DND-41 (cell line): ENCODE measurements at regions not wholly inside any gene's neighbourhood (a gene's known extent, or its start where the extent isn't known, plus 50 kb on each side); places are given as distances from the start of the nearest gene placed in this dataset.
"Not testable (repeated sequence)": the region's sequence is repeated elsewhere in the genome, so short reads cannot be mapped to it uniquely, and the experiment has no call there.

Experiments used
- ATAC-seq: fragments of 200-7000 bp; cut with Tn5 transposase; 3 replicates; pipeline ENCODE4 v1.9.1; 2021; ENCODE audit warnings: low read depth; ENCODE audit not compliant: insufficient read depth
- DNase-seq: peaks from one replicate; pipeline ENCODE4 v3.0.0-alpha.2; 2020
- H2AFZ ChIP-seq: 2 replicates; pipeline ENCODE4 v1.6.0; 2012; ENCODE audit warnings: low read depth, low read length
- H3K27ac ChIP-seq: 2 replicates; pipeline ENCODE4 v1.5.1; 2012; ENCODE audit warnings: low read length, inconsistent platforms
- H3K27me3 ChIP-seq: fragments of 200-600 bp; sonication (generic); 2 replicates; pipeline ENCODE4 v1.6.0; 2012; ENCODE audit warnings: low read length, mild to moderate bottlenecking, inconsistent platforms; ENCODE audit not compliant: insufficient read depth, poor library complexity
- H3K36me3 ChIP-seq: 2 replicates; pipeline ENCODE4 v1.5.1; 2012; ENCODE audit warnings: low read length, inconsistent platforms; ENCODE audit not compliant: insufficient read depth
- H3K4me1 ChIP-seq: 2 replicates; pipeline ENCODE4 v1.5.1; 2012; ENCODE audit warnings: mild to moderate bottlenecking, low read length; ENCODE audit not compliant: insufficient read depth
- H3K4me2 ChIP-seq: 2 replicates; pipeline ENCODE4 v1.6.0; 2012; ENCODE audit warnings: mild to moderate bottlenecking, moderate library complexity, low read length, inconsistent platforms; ENCODE audit not compliant: insufficient read depth
- H3K4me3 ChIP-seq, 2 experiments: fragments of 200-600 bp in 1 of 2; shearing (Covaris generic) in 1 of 2; 2 replicates each; pipeline ENCODE4 v1.5.1; 2012 to 2016; ENCODE audit warnings: inconsistent platforms in 2 of 2, low read length in 2 of 2, mild to moderate bottlenecking in 2 of 2, low read depth in 1 of 2, moderate library complexity in 1 of 2
- H3K79me2 ChIP-seq: 2 replicates; pipeline ENCODE4 v1.6.0; 2012; ENCODE audit warnings: low read length, inconsistent platforms; ENCODE audit not compliant: insufficient read depth
- H3K9ac ChIP-seq: 2 replicates; pipeline ENCODE4 v1.6.0; 2012; ENCODE audit warnings: low read depth, mild to moderate bottlenecking, inconsistent platforms, low read length, moderate library complexity
- H3K9me3 ChIP-seq: 2 replicates; pipeline ENCODE4 v1.5.1; 2012; ENCODE audit warnings: low read length, moderate library complexity, mild to moderate bottlenecking, inconsistent platforms; ENCODE audit not compliant: insufficient read depth, severe bottlenecking
- H4K20me1 ChIP-seq: 2 replicates; pipeline ENCODE4 v1.6.0; 2012; ENCODE audit warnings: low read length; ENCODE audit not compliant: insufficient read depth
- CTCF ChIP-seq: IDR thresholded peaks from 2 replicates; pipeline ENCODE4 v1.5.1; 2012; ENCODE audit warnings: borderline replicate concordance, low read length, moderate library complexity, mild to moderate bottlenecking; ENCODE audit not compliant: poor library complexity, severe bottlenecking; ENCODE audit errors: extremely low read depth
- EZH2 ChIP-seq: IDR thresholded peaks from 3 replicates; pipeline ENCODE4 v1.6.1; 2012; ENCODE audit warnings: borderline replicate concordance, low read depth, mild to moderate bottlenecking, moderate library complexity, low read length, inconsistent platforms; ENCODE audit not compliant: severe bottlenecking

GRCh38 chr7:152914014-152914844, 154.7 kb downstream of the ACTR3B start:
- H3K27ac ChIP-seq: no peak overlapping the region
- no peak overlapping the region for H2AFZ ChIP-seq
- no peak overlapping the region for H3K9ac ChIP-seq
- DNase-seq: no peak
- TF ChIP-seq EZH2: no peak
- TF ChIP-seq CTCF: no peak
- H3K79me2 ChIP-seq: no peaks in the 10 kb centered on the region
- H4K20me1 ChIP-seq: no peaks in the 10 kb centered on the region
- no peaks in the 10 kb centered on the region for H3K36me3 ChIP-seq
- H3K27me3 ChIP-seq: no peaks in the 10 kb centered on the region
- H3K4me1 ChIP-seq: no peaks in the 10 kb centered on the region
- H3K4me2 ChIP-seq: no peak overlapping the region
- no peak overlapping the region for H3K4me3 ChIP-seq
- ATAC-seq: no peak
- H3K9me3 ChIP-seq: no peaks in the 10 kb centered on the region

- H4K20me1 ChIP-seq, H3K27me3 ChIP-seq, H3K36me3 ChIP-seq, ATAC-seq, H3K4me3 ChIP-seq, H3K9me3 ChIP-seq, H3K4me1 ChIP-seq, H2AFZ ChIP-seq, H3K27ac ChIP-seq, H3K9ac ChIP-seq, DNase-seq, H3K4me2 ChIP-seq, H3K79me2 ChIP-seq: not testable (repeated sequence)
Measured at GRCh38 chr7:152914845-152915102, 155.2 kb downstream of the ACTR3B start.

GRCh38 chr7:152922318-152923081, 162.9 kb downstream of the ACTR3B start:
- Histone ChIP-seq H3K36me3 (no peaks in the 10 kb centered on the region), H3K4me1 (no peaks in the 10 kb centered on the region), H3K4me3 (no peak overlapping the region), H3K79me2 (no peaks in the 10 kb centered on the region), H4K20me1 (no peaks in the 10 kb centered on the region), H2AFZ (no peak overlapping the region), H3K9me3 (peaks cover 5% of the 10 kb centered on the region), H3K9ac (no peak overlapping the region), H3K27me3 (no peaks in the 10 kb centered on the region), H3K4me2 (no peak overlapping the region), H3K27ac (no peak overlapping the region)
- DNase-seq: no peak
- no peak for ATAC-seq
- TF ChIP-seq CTCF: no peak
- TF ChIP-seq EZH2: no peak

- no peak overlapping the region for H2AFZ ChIP-seq
- H3K36me3 ChIP-seq: no peaks in the 10 kb centered on the region
- no peak overlapping the region for H3K27ac ChIP-seq
- H4K20me1 ChIP-seq: no peaks in the 10 kb centered on the region
- H3K79me2 ChIP-seq: no peaks in the 10 kb centered on the region
- DNase-seq (no peak), ATAC-seq (no peak)
- TF ChIP-seq EZH2 (no peak), CTCF (no peak)
- no peak overlapping the region for H3K9ac ChIP-seq
- no peaks in the 10 kb centered on the region for H3K27me3 ChIP-seq
- peaks cover 5% of the 10 kb centered on the region for H3K9me3 ChIP-seq
- H3K4me1 ChIP-seq: no peaks in the 10 kb centered on the region
- no peak overlapping the region for H3K4me2 ChIP-seq
- no peak overlapping the region for H3K4me3 ChIP-seq
Measured at GRCh38 chr7:152923711-152924110, 164.2 kb downstream of the ACTR3B start.
